Left forelimb (tissue), 1 donor: ENCODE measurements at regions not wholly inside any gene's neighbourhood (a gene's known extent, or its start where the extent isn't known, plus 50 kb on each side); places are given as distances from the start of the nearest gene placed in this dataset.
"Not testable (repeated sequence)": the region's sequence is repeated elsewhere in the genome, so short reads cannot be mapped to it uniquely, and the experiment has no call there.

ENCODE experiments used
- DNase-seq: peaks from one replicate; pipeline ENCODE4 v3.0.0-alpha.2; 2018; ENCODE audit warnings: low spot score

- DNase-seq, result no peak
Observed at GRCh38 chr15:57767481-57767880, 61.0 kb downstream of the POLR2M start.

- peak; percentile 76 for DNase-seq
Observed at GRCh38 chr15:57769266-57769665, 62.8 kb downstream of the POLR2M start.

- DNase-seq, result no peak
Observed at GRCh38 chr15:57770495-57770894, 64.0 kb downstream of the POLR2M start.

- DNase-seq, result no peak
Observed at GRCh38 chr15:57772223-57772957, 65.9 kb downstream of the POLR2M start.

GRCh38 chr15:57773051-57773450 lies 66.5 kb downstream of the POLR2M start:
- no peak for DNase-seq

- no peak for DNase-seq
Observed at GRCh38 chr15:57777003-57777402, 70.5 kb downstream of the POLR2M start.

GRCh38 chr15:57780471-57780870 lies 74.0 kb downstream of the POLR2M start:
- no peak for DNase-seq

GRCh38 chr15:57782731-57783130 lies 76.2 kb downstream of the POLR2M start:
- DNase-seq, result no peak

GRCh38 chr15:57784081-57784511 lies 77.6 kb downstream of the POLR2M start:
- DNase-seq, result no peak

GRCh38 chr15:57785039-57785438 lies 78.5 kb downstream of the POLR2M start:
- DNase-seq, result no peak

- DNase-seq, result no peak
Observed at GRCh38 chr15:57785959-57786358, 79.4 kb downstream of the POLR2M start.

GRCh38 chr15:57789225-57789624 lies 82.7 kb downstream of the POLR2M start:
- no peak for DNase-seq

GRCh38 chr15:57792724-57793449 lies 86.4 kb downstream of the POLR2M start:
- no peak for DNase-seq

GRCh38 chr15:57795261-57795660 lies 88.7 kb downstream of the POLR2M start:
- DNase-seq, result no peak

GRCh38 chr15:57796146-57796545 lies 89.6 kb downstream of the POLR2M start:
- no peak for DNase-seq

- no peak for DNase-seq
Observed at GRCh38 chr15:57797110-57797509, 90.6 kb downstream of the POLR2M start.

- no peak for DNase-seq
Observed at GRCh38 chr15:57797568-57798267, 91.2 kb downstream of the POLR2M start.

GRCh38 chr15:57806003-57806402 lies 99.5 kb downstream of the POLR2M start:
- no peak for DNase-seq

GRCh38 chr15:57809285-57809684 lies 102.8 kb downstream of the POLR2M start:
- DNase-seq, result not testable (repeated sequence)

- no peak for DNase-seq
Observed at GRCh38 chr15:57816599-57816998, 110.1 kb downstream of the POLR2M start.

GRCh38 chr15:57819646-57820045 lies 113.1 kb downstream of the POLR2M start:
- no peak for DNase-seq

- no peak for DNase-seq
Observed at GRCh38 chr15:57820119-57820518, 113.6 kb downstream of the POLR2M start.

- no peak for DNase-seq
Observed at GRCh38 chr15:57821826-57822225, 115.3 kb downstream of the POLR2M start.
